Thymus (tissue), 11 donors: ENCODE measurements at regions not wholly inside any gene's neighbourhood (a gene's known extent, or its start where the extent isn't known, plus 50 kb on each side); places are given as distances from the start of the nearest gene placed in this dataset.

ENCODE experiments used
- DNase-seq, 9 donors: peaks; one replicate each; pipeline ENCODE4 v3.0.0-alpha.2; 2013; ENCODE audit warnings: low spot score in 9 of 9, low read depth in 6 of 9, missing footprints in 1 of 9
- H3K27ac ChIP-seq, 2 donors: one replicate each; pipeline ENCODE4 v1.5.1; 2013; ENCODE audit warnings: control low read depth in 1 of 2, low read depth in 1 of 2, low read length in 1 of 2, mild to moderate bottlenecking in 1 of 2, moderate library complexity in 1 of 2
- H3K27me3 ChIP-seq, 2 donors: one replicate each; pipeline ENCODE4 v1.5.1; 2013; ENCODE audit warnings: low read length in 1 of 2; ENCODE audit not compliant: control insufficient read depth in 2 of 2, insufficient read depth in 1 of 2
- H3K36me3 ChIP-seq, 2 donors: one replicate each; pipeline ENCODE4 v1.5.1; 2013; ENCODE audit warnings: low read length in 1 of 2, mild to moderate bottlenecking in 1 of 2, moderate library complexity in 1 of 2; ENCODE audit not compliant: control insufficient read depth in 2 of 2, insufficient read depth in 2 of 2
- H3K4me1 ChIP-seq, 2 donors: one replicate each; pipeline ENCODE4 v1.5.1; 2013; ENCODE audit warnings: low read length in 2 of 2; ENCODE audit not compliant: control insufficient read depth in 2 of 2, insufficient read depth in 2 of 2
- H3K4me3 ChIP-seq, 2 donors: one replicate each; pipeline ENCODE4 v1.5.1; 2013; ENCODE audit warnings: low read length in 2 of 2, control low read depth in 1 of 2, mild to moderate bottlenecking in 1 of 2
- H3K9me3 ChIP-seq, 2 donors: one replicate each; pipeline ENCODE4 v1.5.1; 2013; ENCODE audit warnings: low read length in 1 of 2, mild to moderate bottlenecking in 1 of 2; ENCODE audit not compliant: control insufficient read depth in 2 of 2, insufficient read depth in 1 of 2
- WGBS: extraction: QIAGEN DNeasy Blood & Tissue Kit; methylation state at CpG from one replicate; pipeline ENCODE4 v1.1.7; 2013; 5-methylcytosine and 5-hydroxymethylcytosine counted together
- donor health status: healthy.

- Histone ChIP-seq H3K4me3 (peak overlapping the region; percentile 63 to 78), H3K36me3 (peaks cover 3% of the 10 kb centered on the region in 2 donors), H3K27ac (peak overlapping the region in 1 of 2 donors; percentile 84), H3K27me3 (peaks cover 0 to 3% of the 10 kb centered on the region in 2 donors), H3K4me1 (peaks cover 12 to 15% of the 10 kb centered on the region in 2 donors), H3K9me3 (peaks cover 0 to 3% of the 10 kb centered on the region in 2 donors)
- peak in 1 of 9 donors; percentile 50 for DNase-seq
- under 1% methylated on average over 44 of the region's 44 CpGs for WGBS
Observed at GRCh38 chrX:2609431-2610238, 81.5 kb upstream of the CD99 start.

GRCh38 chrX:2608638-2609430 is 82.3 kb upstream of the CD99 start:
- Histone ChIP-seq H3K36me3 (peaks cover 3% of the 10 kb centered on the region in 2 donors), H3K4me1 (peaks cover 10 to 15% of the 10 kb centered on the region in 2 donors), H3K9me3 (peaks cover 0 to 3% of the 10 kb centered on the region in 2 donors), H3K4me3 (peak overlapping the region; percentile 78 to 91), H3K27me3 (peaks cover 0 to 3% of the 10 kb centered on the region in 2 donors), H3K27ac (peak overlapping the region; percentile 80 to 88)
- peak in 8 of 9 donors; percentile 73 to 93 (median 84) for DNase-seq
- under 1% methylated on average over 63 of the region's 63 CpGs for WGBS

DNA sequence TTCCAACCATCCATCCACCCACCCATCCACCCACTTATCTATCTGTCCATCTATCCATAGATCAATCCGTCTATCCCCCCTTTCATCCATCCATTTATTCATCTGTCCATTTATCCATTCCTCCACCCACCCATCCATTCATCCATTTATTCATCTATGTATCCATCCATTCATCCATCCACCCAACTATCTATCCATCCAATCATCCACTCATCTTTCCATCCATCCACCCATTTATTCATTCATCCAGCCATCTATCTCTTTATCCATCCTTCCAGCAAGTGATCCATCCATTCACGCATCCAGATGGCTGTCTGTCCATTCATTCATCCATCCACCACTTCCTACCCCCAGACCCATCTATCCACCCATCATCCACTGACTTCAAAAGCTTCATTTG is 84.0 kb upstream of the CD99 start:
- no peak for DNase-seq
- H3K4me3 ChIP-seq, result no peak overlapping the region
- H3K36me3 ChIP-seq, result peaks cover 0 to 9% of the 10 kb centered on the region in 2 donors
- 98% methylated on average over 2 of the region's 2 CpGs for WGBS
- peaks cover 0 to 3% of the 10 kb centered on the region in 2 donors for H3K27me3 ChIP-seq
- no peak overlapping the region for H3K27ac ChIP-seq
- H3K9me3 ChIP-seq, result peaks cover 0 to 3% of the 10 kb centered on the region in 2 donors
- peaks cover 10 to 15% of the 10 kb centered on the region in 2 donors for H3K4me1 ChIP-seq

GRCh38 chrX:2600564-2600963 is 90.5 kb upstream of the CD99 start:
- no peaks in the 10 kb centered on the region for H3K27me3 ChIP-seq

DNA sequence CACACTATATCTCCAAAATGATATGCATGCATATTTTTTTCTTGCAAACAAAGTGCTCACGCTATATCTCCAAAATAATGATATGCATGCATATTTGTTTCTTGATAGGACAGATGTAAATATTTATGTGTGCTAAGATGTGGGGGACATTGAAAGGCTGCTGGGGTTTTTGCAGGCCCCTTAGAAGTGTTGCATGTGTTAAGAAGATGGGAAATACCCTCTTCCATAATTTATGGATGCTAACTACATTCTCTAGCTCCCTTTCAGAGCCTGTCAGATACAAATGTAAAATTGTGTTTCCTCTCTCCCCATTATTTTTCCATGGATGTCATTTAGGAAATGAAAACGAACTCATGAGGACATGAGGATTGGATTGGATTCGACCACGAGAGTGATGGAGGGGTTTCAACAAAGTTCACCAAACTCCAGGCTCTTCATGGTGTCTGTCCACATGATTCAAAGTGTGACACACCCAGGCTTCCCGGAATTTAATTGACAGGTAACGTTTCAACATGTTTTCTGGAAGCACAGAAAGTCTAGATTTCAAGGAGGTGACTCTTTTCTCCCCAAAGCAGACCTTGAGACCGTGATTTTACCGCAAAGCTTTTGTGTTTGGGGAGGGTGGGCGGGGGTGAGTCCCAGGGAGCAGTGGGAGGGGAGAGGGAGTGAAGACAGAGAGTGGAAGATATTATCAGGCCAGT is 94.4 kb upstream of the CD99 start:
- no peak overlapping the region for H3K4me3 ChIP-seq
- H3K36me3 ChIP-seq, result peaks cover 5 to 10% of the 10 kb centered on the region in 2 donors
- no peak for DNase-seq
- H3K4me1 ChIP-seq, result no peaks in the 10 kb centered on the region
- H3K27ac ChIP-seq, result no peak overlapping the region
- WGBS, result 95% methylated on average over 9 of the region's 9 CpGs
- no peaks in the 10 kb centered on the region for H3K27me3 ChIP-seq
- H3K9me3 ChIP-seq, result no peaks in the 10 kb centered on the region

More at GRCh38 chrX:2600564-2600963, 90.5 kb upstream of the CD99 start:
- Histone ChIP-seq H3K4me1 (no peaks in the 10 kb centered on the region), H3K9me3 (no peaks in the 10 kb centered on the region), H3K36me3 (peaks cover 5 to 17% of the 10 kb centered on the region in 2 donors), H3K27ac (no peak overlapping the region), H3K4me3 (no peak overlapping the region)
- DNase-seq, result no peak
- 96% methylated on average over 6 of the region's 6 CpGs for WGBS

GRCh38 chrX:2596045-2596444 is 95.0 kb upstream of the CD99 start:
- peaks cover 5 to 10% of the 10 kb centered on the region in 2 donors for H3K36me3 ChIP-seq
- no peak overlapping the region for H3K27ac ChIP-seq
- 98% methylated on average over 4 of the region's 4 CpGs for WGBS
- H3K27me3 ChIP-seq, result no peaks in the 10 kb centered on the region
- no peak overlapping the region for H3K4me3 ChIP-seq
- H3K9me3 ChIP-seq, result no peaks in the 10 kb centered on the region
- no peaks in the 10 kb centered on the region for H3K4me1 ChIP-seq
- no peak for DNase-seq

- Histone ChIP-seq H3K4me1 (no peaks in the 10 kb centered on the region), H3K9me3 (no peaks in the 10 kb centered on the region), H3K27ac (no peak overlapping the region), H3K27me3 (no peaks in the 10 kb centered on the region), H3K4me3 (no peak overlapping the region), H3K36me3 (peaks cover 2 to 4% of the 10 kb centered on the region in 2 donors)
- WGBS, result 92% methylated on average over 5 of the region's 5 CpGs
- no peak for DNase-seq
Observed at GRCh38 chrX:2595258-2595657, 94.5 kb upstream of the DHRSX start.

DNA sequence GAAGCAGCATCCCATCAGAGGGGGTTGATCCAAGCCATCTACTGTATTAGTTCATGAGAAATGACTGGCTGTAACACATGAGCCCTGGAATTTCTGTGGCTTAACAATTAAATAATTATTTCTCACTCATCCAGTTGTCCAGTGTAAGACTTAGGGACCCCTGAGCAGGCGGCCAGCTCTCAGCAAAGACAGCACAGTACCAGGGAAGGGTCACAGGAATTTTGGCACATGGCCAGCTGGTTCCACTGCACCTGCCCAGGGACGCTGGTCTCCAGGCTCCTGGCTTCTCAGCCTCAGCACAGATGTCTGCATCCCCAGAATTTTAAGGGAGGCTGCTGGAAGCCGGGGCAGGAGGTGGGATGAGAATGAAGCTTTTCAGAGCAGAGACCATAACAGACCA is 93.7 kb upstream of the DHRSX start:
- Histone ChIP-seq H3K27ac (no peak overlapping the region), H3K9me3 (no peaks in the 10 kb centered on the region), H3K36me3 (peaks cover 2 to 3% of the 10 kb centered on the region in 2 donors), H3K27me3 (no peaks in the 10 kb centered on the region), H3K4me1 (no peaks in the 10 kb centered on the region), H3K4me3 (no peak overlapping the region)
- no peak for DNase-seq
- 90% methylated on average over 3 of the region's 3 CpGs for WGBS
